Left lung (tissue), 4 donors: ENCODE measurements at regions not wholly inside any gene's neighbourhood (a gene's known extent, or its start where the extent isn't known, plus 50 kb on each side); places are given as distances from the start of the nearest gene placed in this dataset.
A peak's percentile ranks its signal among the peaks of the same experiment; 100 is the strongest.

Source experiments
- ATAC-seq: fragments of 200-7000 bp; cut with Tn5 transposase; one replicate; pipeline ENCODE4 v1.9.1; 2020; ENCODE audit warnings: moderate library complexity
- DNase-seq, 4 donors: peaks; one replicate each; pipeline ENCODE4 v3.0.0-alpha.2; 2013 to 2020
- H3K27ac ChIP-seq, 2 donors: fragments of 200-600 bp; sonication (generic) in 1 of 2; one replicate each; pipeline versions ENCODE4 v1.5.0 to v1.8.0; 2020 to 2021
- H3K27me3 ChIP-seq, 2 donors: fragments of 200-600 bp; sonication (generic) in 1 of 2; one replicate each; pipeline versions ENCODE4 v1.5.0 to v1.8.0; 2020 to 2021
- H3K36me3 ChIP-seq, 2 donors: fragments of 200-600 bp; sonication (generic) in 1 of 2; one replicate each; pipeline versions ENCODE4 v1.5.0 to v1.8.0; 2020 to 2021
- H3K4me1 ChIP-seq, 2 donors: fragments of 200-600 bp; one replicate each; pipeline ENCODE4 v1.8.0; 2021
- H3K4me3 ChIP-seq, 2 donors: fragments of 200-600 bp; sonication (generic) in 1 of 2; one replicate each; pipeline versions ENCODE4 v1.5.0 to v1.8.0; 2020 to 2021; ENCODE audit warnings: mild to moderate bottlenecking in 1 of 2
- H3K9me3 ChIP-seq, 2 donors: fragments of 200-600 bp; sonication (generic) in 1 of 2; one replicate each; pipeline versions ENCODE4 v1.5.0 to v1.8.0; 2020 to 2021
- CTCF ChIP-seq, 2 donors: fragments of 200-600 bp; sonication (generic) in 1 of 2; IDR thresholded peaks; one replicate each; pipeline versions ENCODE4 v1.5.0 to v1.8.0; 2021; ENCODE audit warnings: antibody characterized with exemption in 2 of 2
- intact Hi-C, 2 donors: fragments of 100-400 bp; cut with DNase I; formaldehyde crosslinking; loops; one replicate each; pipeline versions ENCODE4 v1.11.2 to v1.14.2; 2022
- donor health status: DM: no; HTN: yes; CAD: no.
- donor health status: DM: no; HTN: no; CAD: no.

GRCh38 chr3:72345980-72346379 is 502.3 kb downstream of the SHQ1 start:
- no peak for ATAC-seq
- no peak for DNase-seq
- Histone ChIP-seq H3K4me3 (no peak overlapping the region), H3K36me3 (no peaks in the 10 kb centered on the region), H3K27ac (peak overlapping the region in 1 of 2 donors; percentile 54), H3K9me3 (no peaks in the 10 kb centered on the region), H3K4me1 (peaks cover 0 to 46% of the 10 kb centered on the region in 2 donors), H3K27me3 (no peaks in the 10 kb centered on the region)
- intact Hi-C loops, result no loop called here
- TF ChIP-seq CTCF (IDR thresholded peaks at IDR 0.05), result no peak

- H3K4me1 ChIP-seq, result peaks cover 0 to 46% of the 10 kb centered on the region in 2 donors
- H3K9me3 ChIP-seq, result no peaks in the 10 kb centered on the region
- H3K36me3 ChIP-seq, result no peaks in the 10 kb centered on the region
- no peaks in the 10 kb centered on the region for H3K27me3 ChIP-seq
- DNase-seq, result no peak
- intact Hi-C loops, result no loop called here
- no peak for ATAC-seq
- H3K27ac ChIP-seq, result peak overlapping the region in 1 of 2 donors; percentile 54
- TF ChIP-seq CTCF (IDR thresholded peaks at IDR 0.05), result no peak
- H3K4me3 ChIP-seq, result no peak overlapping the region
Measured at GRCh38 chr3:72345237-72345878, 502.9 kb downstream of the SHQ1 start.

- Histone ChIP-seq H3K36me3 (no peaks in the 10 kb centered on the region), H3K27ac (no peak overlapping the region), H3K4me1 (peaks cover 0 to 46% of the 10 kb centered on the region in 2 donors), H3K9me3 (no peaks in the 10 kb centered on the region), H3K27me3 (no peaks in the 10 kb centered on the region), H3K4me3 (no peak overlapping the region)
- no peak for ATAC-seq
- TF ChIP-seq CTCF (IDR thresholded peaks at IDR 0.05), result no peak
- no peak for DNase-seq
- intact Hi-C loops, result no loop called here
Measured at GRCh38 chr3:72344647-72345046, 503.6 kb downstream of the SHQ1 start.

- Histone ChIP-seq H3K9me3 (no peaks in the 10 kb centered on the region), H3K36me3 (no peaks in the 10 kb centered on the region), H3K4me3 (no peak overlapping the region), H3K4me1 (peaks cover 0 to 50% of the 10 kb centered on the region in 2 donors), H3K27me3 (no peaks in the 10 kb centered on the region), H3K27ac (no peak overlapping the region)
- ATAC-seq, result no peak
- no peak for DNase-seq
- intact Hi-C loops, result no loop called here
- TF ChIP-seq CTCF (IDR thresholded peaks at IDR 0.05), result no peak
Measured at GRCh38 chr3:72344236-72344635, 504.0 kb downstream of the SHQ1 start.

GRCh38 chr3:72343078-72343477 is 505.2 kb downstream of the SHQ1 start:
- TF ChIP-seq CTCF (IDR thresholded peaks at IDR 0.05), result no peak
- peaks cover 0 to 49% of the 10 kb centered on the region in 2 donors for H3K4me1 ChIP-seq
- H3K27ac ChIP-seq, result no peak overlapping the region
- H3K27me3 ChIP-seq, result no peaks in the 10 kb centered on the region
- H3K4me3 ChIP-seq, result no peak overlapping the region
- intact Hi-C loops, result no loop called here
- no peaks in the 10 kb centered on the region for H3K36me3 ChIP-seq
- ATAC-seq (no peak), DNase-seq (no peak)
- H3K9me3 ChIP-seq, result no peaks in the 10 kb centered on the region
